Prostate gland (tissue), 2 donors: ENCODE measurements at regions not wholly inside any gene's neighbourhood (a gene's known extent, or its start where the extent isn't known, plus 50 kb on each side); places are given as distances from the start of the nearest gene placed in this dataset.

Source experiments
- DNase-seq: peaks from one replicate; pipeline ENCODE4 v3.0.0-alpha.2; 2019; ENCODE audit warnings: low spot score
- H3K27ac ChIP-seq, 2 donors: fragments of 200-600 bp; sonication (generic); 2 replicates each; pipeline ENCODE4 v1.5.1; 2017 to 2019
- H3K27me3 ChIP-seq: fragments of 200-600 bp; sonication (generic); replicated peaks from 2 replicates; pipeline ENCODE4 v1.5.1; 2019; ENCODE audit not compliant: insufficient read depth
- H3K36me3 ChIP-seq, 2 donors: fragments of 200-600 bp; sonication (generic); 1 replicate in 1 of 2; 2 replicates in 1 of 2; pipeline versions ENCODE4 v1.5.1 to v1.8.1; 2017 to 2019
- H3K4me1 ChIP-seq: fragments of 200-600 bp; sonication (generic); replicated peaks from 2 replicates; pipeline ENCODE4 v1.5.1; 2019
- H3K4me3 ChIP-seq, 2 donors: fragments of 200-600 bp; sonication (generic); 2 replicates each; pipeline ENCODE4 v1.5.1; 2017 to 2019
- H3K9me3 ChIP-seq: fragments of 200-600 bp; sonication (generic); 2 replicates; pipeline ENCODE4 v1.5.1; 2017
- POLR2A ChIP-seq: fragments of 450-650 bp; IDR thresholded peaks from one replicate; pipeline ENCODE4 v1.6.1; 2016; ENCODE audit warnings: antibody characterized with exemption, mild to moderate bottlenecking
- POLR2AphosphoS5 ChIP-seq: sonication (generic); formaldehyde crosslinking; IDR thresholded peaks from one replicate; pipeline ENCODE4 v1.6.1; 2017; ENCODE audit warnings: antibody characterized with exemption
- WGBS: methylation state at CpG from one replicate; pipeline ENCODE4 v1.1.5; 2018; 5-methylcytosine and 5-hydroxymethylcytosine counted together
- intact Hi-C: fragments of 100-400 bp; cut with DNase I; formaldehyde crosslinking; loops from one replicate; pipeline ENCODE4 v1.14.2; 2022
- TF ChIP-seq, protein P1 (sequence below), 4 experiments: fragments of 200-600 bp in 2 of 4; fragments of 450-650 bp in 2 of 4; sonication (generic) in 2 of 4; IDR thresholded peaks; 1 replicate in 3 of 4; 2 replicates in 1 of 4; pipeline ENCODE4 v1.5.1; 2016 to 2019; ENCODE audit warnings: antibody characterized with exemption in 4 of 4, mild to moderate bottlenecking in 2 of 4, moderate library complexity in 2 of 4

GRCh38 chr3:127427666-127428065, 139.8 kb upstream of the PRR20G start:
- Histone ChIP-seq H3K4me1 (no peaks in the 10 kb centered on the region), H3K4me3 (no peak overlapping the region), H3K9me3 (no peaks in the 10 kb centered on the region), H3K27me3 (peaks cover 11% of the 10 kb centered on the region), H3K36me3 (no peaks in the 10 kb centered on the region), H3K27ac (no peak overlapping the region)
- no peak for DNase-seq
- intact Hi-C loops, result no loop called here
- TF ChIP-seq POLR2AphosphoS5 (no peak), POLR2A (no peak)
- TF ChIP-seq, protein P1, sequence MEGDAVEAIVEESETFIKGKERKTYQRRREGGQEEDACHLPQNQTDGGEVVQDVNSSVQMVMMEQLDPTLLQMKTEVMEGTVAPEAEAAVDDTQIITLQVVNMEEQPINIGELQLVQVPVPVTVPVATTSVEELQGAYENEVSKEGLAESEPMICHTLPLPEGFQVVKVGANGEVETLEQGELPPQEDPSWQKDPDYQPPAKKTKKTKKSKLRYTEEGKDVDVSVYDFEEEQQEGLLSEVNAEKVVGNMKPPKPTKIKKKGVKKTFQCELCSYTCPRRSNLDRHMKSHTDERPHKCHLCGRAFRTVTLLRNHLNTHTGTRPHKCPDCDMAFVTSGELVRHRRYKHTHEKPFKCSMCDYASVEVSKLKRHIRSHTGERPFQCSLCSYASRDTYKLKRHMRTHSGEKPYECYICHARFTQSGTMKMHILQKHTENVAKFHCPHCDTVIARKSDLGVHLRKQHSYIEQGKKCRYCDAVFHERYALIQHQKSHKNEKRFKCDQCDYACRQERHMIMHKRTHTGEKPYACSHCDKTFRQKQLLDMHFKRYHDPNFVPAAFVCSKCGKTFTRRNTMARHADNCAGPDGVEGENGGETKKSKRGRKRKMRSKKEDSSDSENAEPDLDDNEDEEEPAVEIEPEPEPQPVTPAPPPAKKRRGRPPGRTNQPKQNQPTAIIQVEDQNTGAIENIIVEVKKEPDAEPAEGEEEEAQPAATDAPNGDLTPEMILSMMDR (IDR thresholded peaks at IDR 0.05), result no peak
- WGBS, result 38% methylated on average over 8 of the region's 8 CpGs

GRCh38 chr3:127427156-127427555, 139.3 kb upstream of the PRR20G start:
- no peaks in the 10 kb centered on the region for H3K9me3 ChIP-seq
- intact Hi-C loops, result no loop called here
- no peak for DNase-seq
- H3K4me3 ChIP-seq, result no peak overlapping the region
- no peaks in the 10 kb centered on the region for H3K4me1 ChIP-seq
- H3K27me3 ChIP-seq, result peaks cover 11% of the 10 kb centered on the region
- 45% methylated on average over 6 of the region's 6 CpGs for WGBS
- no peak overlapping the region for H3K27ac ChIP-seq
- no peaks in the 10 kb centered on the region for H3K36me3 ChIP-seq
- TF ChIP-seq POLR2A (no peak), POLR2AphosphoS5 (no peak)
- TF ChIP-seq, protein P1 (IDR thresholded peaks at IDR 0.05), result no peak

- no peaks in the 10 kb centered on the region for H3K4me1 ChIP-seq
- intact Hi-C loops, result no loop called here
- no peaks in the 10 kb centered on the region for H3K36me3 ChIP-seq
- H3K4me3 ChIP-seq, result no peak overlapping the region
- DNase-seq, result no peak
- WGBS, result 14% methylated on average over 18 of the region's 18 CpGs
- TF ChIP-seq POLR2A (no peak), POLR2AphosphoS5 (no peak)
- TF ChIP-seq, protein P1 (IDR thresholded peaks at IDR 0.05), result no peak
- no peak overlapping the region for H3K27ac ChIP-seq
- H3K27me3 ChIP-seq, result peaks cover 10% of the 10 kb centered on the region
- no peaks in the 10 kb centered on the region for H3K9me3 ChIP-seq
Measured at GRCh38 chr3:127426444-127427153, 138.8 kb upstream of the PRR20G start.

GRCh38 chr3:127425505-127426443, 137.9 kb upstream of the PRR20G start:
- H3K9me3 ChIP-seq, result no peaks in the 10 kb centered on the region
- WGBS, result 90% methylated on average over 20 of the region's 20 CpGs
- H3K4me1 ChIP-seq, result no peaks in the 10 kb centered on the region
- no peak for DNase-seq
- peaks cover 10% of the 10 kb centered on the region for H3K27me3 ChIP-seq
- H3K27ac ChIP-seq, result no peak overlapping the region
- TF ChIP-seq, protein P1 (IDR thresholded peaks at IDR 0.05), result no peak
- TF ChIP-seq POLR2A (no peak), POLR2AphosphoS5 (no peak)
- intact Hi-C loops, result no loop called here
- H3K36me3 ChIP-seq, result no peaks in the 10 kb centered on the region
- no peak overlapping the region for H3K4me3 ChIP-seq
